ENCODE measurements at regions not wholly inside any gene's neighbourhood (a gene's known extent, or its start where the extent isn't known, plus 50 kb on each side); places are given as distances from the start of the nearest gene placed in this dataset.

DNA sequence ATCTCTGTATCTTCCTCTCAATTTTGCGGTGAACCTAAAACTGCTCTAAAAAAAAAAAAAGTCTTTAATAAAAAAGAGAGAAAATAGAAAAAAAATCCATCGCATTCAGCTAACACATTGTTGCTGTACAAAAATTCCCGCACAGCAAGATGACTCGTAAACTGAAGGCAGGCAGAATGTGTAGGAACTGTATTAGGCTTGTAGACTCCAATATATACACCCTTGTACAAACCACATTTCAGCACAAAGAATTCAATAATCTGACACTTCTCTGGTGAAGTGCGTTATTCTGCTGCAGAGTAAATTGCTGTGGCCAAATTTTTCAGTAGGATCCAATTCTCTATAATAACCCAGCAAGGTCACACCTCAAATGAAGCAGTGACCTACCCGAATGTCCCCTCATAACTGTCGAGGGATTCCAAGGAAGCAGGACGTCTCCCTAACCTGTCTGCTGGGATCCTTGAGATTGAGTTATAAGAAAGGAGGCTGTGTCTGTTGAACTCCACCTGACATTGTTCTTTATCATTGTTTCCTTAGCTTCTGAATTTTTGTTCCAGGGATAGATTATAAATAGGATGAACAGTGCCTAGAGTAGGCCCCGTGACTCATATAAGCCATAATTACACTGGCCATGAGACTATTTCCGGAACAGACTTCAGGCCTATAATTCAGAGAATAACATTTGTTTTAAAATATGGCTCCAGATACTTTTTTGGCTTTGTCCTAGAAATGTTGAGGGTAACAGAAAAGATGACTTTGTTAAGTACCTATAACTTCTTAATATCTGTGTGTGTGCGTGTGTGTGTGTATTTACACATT lies 348.3 kb downstream of the PCDH7 start:
- no peak for FAIRE-seq

DNA sequence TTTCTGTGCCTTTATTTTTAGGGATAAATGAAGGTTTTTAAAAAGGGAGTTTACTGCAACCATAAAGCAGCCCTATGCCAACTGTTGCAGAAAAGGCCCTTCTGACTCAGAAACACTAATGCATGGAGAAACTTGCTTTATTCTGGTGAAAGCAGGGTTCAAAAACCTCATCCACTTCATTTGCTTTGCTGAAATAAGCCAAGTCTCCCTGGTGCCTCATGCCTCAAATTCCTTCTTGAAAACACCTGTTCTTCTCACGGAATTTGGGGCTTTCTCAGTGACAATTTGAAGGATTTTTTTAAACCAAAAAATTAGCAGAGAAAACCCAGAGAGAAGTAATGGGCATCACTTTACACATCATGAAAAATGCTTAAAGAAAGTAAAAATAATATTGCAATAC lies 349.0 kb downstream of the PCDH7 start:
- no peak for FAIRE-seq

DNA sequence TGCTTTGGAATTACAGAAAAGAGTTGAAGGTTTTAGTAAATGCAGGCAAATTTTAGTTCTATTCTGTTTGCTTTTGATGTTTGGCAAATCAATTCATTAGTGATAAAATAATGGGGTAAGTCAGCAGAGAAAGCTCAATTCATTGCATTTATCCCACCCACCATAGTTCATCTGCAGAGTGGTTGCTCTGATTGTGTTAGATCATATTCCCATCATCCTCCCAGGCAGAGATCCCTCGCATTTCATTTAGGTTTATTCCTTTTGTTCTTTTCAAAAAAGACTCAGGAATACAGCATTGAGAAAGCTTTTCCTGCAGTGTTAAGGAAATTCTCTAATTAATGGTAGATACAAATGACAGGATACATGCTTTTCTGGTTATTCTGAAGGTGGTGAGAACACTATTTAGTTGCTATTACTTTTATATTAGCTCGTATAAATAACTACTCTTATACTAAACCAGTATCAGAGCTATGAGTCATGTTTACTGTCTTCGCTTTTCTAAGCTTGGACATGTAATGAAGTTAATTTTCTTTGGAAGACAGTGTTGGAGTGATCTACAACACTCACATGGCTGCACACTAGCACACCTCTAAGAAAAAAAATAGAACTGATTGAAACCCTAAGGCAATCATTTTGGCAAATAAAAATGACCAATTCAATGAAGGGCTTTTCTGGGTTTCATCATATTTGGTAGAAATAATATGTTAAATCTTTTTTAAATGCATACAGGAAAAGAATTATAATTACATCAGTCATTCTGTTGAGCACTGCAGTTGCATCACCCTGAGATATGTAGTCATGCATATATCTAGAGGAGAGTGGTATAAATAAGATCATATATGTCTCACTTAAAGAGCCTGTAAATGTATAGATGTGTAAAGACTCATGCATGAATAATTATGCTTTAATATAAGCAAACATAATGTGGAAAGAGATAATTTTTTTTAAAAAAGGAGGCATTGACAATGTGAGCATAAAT lies 351.6 kb downstream of the PCDH7 start:
- FAIRE-seq, result no peak

DNA sequence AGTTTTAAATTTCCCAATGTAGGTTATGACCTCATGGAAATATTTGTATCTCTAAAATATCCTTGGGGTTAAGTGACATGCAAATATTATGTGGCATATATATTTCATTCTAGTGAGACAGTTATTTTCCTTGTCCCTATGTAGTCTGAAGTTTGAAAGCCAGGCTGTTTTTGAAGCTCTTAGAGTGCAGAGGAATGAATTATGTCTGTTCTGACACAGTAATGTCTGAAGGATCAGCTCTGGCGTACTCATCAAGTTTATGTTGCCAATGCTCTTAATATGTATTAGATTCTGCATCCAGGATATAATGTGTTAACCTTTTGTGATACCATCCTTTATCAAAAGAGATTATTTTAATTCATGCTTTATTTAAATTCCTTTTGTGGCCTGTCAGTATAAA lies 355.8 kb downstream of the PCDH7 start:
- no peak for FAIRE-seq

DNA sequence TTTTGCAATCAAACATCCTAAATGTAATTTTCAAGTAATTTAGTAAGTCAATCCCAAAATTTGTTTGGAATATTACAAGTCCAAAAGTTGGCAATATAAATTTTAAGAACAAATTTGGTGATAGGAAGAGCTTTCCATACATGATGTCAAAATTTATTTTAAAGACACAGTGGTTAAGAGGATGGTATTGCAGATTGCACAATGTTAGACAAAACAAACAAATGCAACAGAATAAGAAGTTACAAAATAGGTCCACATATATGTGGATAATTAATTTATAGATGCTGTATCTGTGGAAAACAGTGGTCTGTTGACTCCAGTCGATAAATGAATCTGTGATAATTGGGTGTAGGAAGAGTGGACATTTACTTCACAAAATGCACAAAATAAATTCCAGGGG lies 358.5 kb downstream of the PCDH7 start:
- no peak for FAIRE-seq

DNA sequence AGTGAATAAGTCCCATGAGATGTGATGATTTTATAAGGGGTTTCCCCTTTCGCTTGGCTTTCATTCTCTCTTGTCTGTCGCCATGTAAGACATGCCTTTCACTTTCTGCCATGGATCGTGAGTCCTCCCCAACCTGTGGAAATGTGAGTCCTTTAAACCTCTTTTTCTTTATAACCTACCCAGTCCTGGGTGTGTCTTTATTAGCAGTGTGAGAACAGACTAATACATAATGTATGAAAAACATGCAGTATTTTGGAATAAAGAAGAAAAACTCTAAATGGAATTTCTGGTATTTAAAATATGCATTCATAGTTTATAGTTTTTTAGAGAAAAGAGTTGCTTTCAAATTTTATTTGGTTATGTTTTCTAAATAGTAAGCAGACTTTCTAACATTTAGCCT lies 360.7 kb downstream of the PCDH7 start:
- no peak for FAIRE-seq

DNA sequence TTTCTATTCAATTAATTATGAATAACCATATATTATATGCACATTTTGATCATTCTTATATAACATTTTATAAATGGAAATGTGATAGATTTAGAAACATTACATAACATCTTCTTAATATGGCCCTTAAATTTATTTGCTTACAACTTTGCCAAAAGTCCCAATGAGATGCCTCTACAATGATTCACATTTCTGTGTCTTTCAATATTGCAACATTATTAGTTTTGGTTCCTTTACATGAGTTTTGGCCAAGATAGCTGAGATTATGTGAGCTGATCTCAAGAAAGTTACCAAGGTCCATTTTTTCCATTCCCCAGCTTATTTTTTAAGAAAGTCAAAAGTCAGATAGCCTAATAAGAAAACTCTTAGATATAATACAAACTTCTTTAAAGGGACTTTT lies 361.2 kb downstream of the PCDH7 start:
- FAIRE-seq, result no peak

DNA sequence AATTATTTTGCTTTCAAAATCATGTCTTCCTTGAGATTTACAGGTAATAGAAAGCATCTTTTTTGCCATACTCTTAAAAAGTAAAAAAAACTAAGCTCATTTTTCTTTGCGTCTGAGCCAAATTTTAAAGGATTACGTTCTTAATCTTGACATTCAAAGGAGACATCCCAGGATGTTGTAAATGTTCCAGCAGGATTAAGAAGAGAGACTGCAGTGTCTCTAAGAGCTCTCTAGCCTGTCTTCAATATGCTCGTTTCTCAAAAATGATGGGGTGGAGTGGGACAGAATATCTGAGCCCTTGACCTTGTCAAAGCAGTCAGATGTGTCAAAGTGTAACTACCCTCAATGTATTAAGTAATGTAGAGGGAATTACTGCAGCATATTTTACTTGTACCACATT lies 363.3 kb downstream of the PCDH7 start:
- FAIRE-seq, result no peak

DNA sequence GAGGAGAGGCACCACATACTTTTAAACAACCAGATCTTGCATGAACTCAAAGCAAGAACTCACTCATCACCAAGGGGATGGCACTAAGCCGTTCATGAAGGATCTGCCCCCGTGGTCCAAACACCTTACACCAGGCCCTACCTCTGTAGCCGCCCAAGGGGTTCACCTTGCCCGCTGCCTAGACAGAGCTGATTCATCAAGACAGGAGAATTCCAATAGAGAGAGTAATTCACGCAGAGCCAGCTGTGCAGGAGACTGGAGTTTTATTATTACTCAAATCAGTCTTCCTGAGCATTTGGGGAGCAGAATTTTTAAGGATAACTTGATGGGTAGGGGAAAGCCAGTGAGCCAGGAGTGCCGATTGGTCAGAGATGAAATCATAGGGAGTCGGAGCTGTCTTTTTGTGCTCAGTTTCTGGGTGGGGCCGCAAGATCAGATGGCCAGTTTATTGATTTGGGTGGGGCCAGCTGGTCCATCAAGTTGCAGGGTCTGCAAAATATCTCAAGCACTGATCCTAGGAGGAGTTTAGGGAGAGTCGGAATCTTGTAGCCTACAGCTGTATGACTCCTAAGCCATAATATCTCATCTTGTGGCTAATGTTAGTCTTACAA lies 364.7 kb downstream of the PCDH7 start:
- FAIRE-seq, result no peak

DNA sequence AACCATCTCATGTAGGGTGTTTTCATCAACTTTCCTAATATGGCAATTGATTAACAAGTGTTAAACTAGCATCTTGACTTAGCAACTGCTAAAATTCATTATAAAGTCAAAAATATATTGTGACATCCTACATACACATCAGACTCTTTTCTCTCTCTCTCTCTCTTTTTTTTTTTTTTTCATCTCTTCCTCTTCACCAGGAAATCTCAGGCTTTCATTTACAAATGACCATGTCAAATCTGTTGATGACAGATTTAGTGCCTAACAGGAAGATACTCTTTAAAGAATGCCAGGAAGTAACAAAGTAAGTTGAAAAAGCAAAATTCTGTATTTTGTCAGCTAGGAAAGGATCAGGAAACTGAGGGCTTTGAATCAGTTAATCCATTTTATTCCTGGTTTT lies 365.5 kb downstream of the PCDH7 start:
- no peak for FAIRE-seq

DNA sequence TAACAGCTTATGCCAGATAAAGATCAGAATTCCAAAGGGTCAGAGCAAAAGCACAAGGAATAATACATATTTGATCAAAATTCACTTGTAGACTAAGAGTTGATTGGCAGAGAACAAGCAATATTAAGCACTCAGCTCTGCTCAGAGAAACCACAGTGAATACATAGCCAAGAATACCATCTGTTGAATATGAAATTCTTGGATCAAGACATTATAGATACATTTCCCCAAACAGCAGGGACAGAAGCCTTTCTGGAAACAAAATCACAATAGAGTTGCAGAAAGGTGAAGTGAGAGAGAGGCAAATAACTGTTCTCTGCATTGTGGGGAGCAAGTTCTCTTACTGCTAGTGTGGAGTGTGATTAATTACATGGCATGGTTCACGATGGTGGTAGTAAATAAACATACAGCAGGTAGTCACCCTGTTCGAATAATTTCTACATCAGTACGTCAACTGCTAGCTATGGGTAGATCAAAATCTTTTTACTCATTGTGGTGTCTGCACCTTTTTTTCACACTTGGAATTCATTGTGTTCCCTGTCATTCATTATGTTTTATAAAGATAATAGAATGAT lies 366.7 kb downstream of the PCDH7 start:
- no peak for FAIRE-seq

DNA sequence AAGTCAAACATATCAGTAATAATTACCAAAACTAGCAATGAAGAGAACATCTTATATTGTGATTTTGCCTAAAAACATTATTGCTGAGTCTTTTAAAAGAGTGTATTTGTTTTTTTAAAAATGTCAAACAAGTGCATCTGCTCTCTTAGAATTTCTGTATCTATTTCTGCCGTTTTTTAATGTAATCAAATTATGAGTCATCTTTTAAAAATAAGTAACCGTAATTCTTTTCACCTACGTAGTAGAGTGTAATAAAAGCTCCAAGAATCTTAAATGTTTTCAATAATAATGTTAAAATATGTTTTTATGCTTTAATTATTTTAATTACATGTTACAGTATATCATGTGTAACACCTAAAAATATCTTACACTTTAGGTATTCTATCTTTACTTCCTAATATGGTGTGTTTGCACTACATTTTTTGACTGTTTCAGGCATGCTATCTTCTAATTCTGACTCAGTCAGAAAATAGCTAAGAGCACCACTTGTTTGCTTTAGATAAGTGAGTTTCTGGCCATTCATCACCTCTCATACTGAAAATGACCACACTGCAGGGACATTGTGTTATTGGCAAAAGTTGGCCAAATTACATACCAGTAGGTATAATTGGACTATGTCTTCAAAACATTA lies 368.5 kb downstream of the PCDH7 start:
- no peak for FAIRE-seq

DNA sequence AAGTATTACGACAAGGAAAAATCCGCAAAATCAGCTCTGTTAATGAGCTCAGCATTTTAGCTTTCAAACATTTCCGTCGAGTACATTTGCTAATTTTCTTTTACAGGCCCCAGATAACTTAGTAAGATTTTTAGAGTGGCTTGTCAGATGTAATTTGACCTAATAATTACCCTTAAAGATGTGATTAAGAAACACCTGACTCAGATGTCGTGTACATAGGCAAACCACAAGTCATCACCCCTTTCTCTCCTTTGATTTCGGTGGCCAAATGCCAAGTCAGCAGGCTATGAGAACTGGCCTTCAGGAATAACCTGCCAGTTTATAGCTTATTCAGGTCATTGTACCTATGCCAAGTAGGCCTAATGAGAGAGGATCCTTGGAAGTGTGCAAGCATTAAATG lies 369.6 kb downstream of the PCDH7 start:
- no peak for FAIRE-seq

DNA sequence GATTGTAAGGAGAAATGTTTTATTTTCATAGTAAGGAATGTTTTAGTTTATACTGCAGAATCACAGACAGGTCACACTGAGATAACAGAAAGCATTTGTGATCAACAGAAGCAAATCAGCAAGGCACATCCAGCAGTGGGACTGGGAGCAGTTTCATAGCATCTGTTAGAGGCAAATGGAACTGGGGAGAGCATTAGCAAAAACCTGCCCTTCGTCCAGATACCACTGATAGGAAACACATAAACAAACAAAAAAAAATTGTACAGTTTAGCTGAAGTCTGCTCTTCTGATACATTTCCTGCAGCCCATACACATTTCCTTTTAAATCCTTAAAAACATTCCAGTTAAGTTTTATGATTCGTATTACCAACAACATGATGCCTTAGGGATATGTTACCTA lies 374.3 kb downstream of the PCDH7 start:
- no peak for FAIRE-seq

DNA sequence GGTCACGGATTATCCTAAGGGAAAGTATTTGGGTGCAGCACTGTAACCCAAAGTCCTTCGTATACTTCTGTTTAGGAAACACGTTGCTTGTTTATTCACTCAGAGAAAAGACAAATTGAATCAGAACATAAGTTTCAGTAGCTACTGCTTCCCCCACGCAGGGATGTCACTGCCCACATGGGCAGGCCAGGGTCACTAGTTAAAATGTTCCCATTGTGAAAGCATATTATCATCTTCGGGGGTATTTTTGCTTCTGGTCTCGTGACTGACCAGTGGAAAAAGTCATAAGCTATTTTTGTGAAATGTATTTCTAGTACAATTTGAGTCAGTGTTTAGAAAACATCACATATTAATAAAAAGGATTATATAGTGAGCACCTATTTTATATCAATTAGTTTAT lies 377.8 kb downstream of the PCDH7 start:
- FAIRE-seq, result no peak

DNA sequence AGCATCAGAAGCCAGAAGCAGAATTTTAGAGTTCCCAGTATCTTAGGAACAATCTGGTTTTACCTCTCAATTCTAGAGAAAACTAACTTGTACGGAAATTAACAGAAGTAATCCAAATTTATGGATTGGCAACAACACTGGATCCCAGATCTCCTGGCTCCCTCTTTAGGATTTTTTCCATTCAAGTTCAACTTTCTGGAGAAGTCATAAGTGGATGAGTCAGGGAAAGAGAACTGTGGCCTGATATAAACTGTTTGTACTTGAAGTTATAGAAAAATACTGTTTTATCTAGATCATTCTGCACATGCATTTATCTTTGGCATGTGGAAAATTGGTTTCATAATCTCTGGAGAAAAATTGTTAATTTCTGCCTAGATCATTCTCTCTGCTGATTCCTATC lies 380.4 kb downstream of the PCDH7 start:
- FAIRE-seq, result no peak

DNA sequence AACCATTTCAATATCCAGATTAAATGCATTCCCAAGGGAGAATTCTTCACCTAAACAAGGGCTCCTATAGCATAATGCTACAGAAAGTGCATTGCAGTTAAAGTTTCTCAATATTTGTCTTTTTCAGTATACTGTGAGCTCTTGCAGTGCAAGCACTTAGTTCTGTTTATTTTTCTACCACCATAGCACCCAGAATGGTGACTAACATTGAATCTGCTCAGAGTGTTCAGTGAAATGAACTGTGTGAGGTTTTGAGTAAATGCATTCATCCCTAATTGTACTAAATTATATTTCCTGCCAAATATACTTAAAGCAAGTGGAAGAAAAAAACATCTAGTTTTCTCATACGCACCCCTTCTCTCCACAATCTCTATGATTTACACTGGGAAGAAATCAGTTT lies 383.9 kb downstream of the PCDH7 start:
- no peak for FAIRE-seq

DNA sequence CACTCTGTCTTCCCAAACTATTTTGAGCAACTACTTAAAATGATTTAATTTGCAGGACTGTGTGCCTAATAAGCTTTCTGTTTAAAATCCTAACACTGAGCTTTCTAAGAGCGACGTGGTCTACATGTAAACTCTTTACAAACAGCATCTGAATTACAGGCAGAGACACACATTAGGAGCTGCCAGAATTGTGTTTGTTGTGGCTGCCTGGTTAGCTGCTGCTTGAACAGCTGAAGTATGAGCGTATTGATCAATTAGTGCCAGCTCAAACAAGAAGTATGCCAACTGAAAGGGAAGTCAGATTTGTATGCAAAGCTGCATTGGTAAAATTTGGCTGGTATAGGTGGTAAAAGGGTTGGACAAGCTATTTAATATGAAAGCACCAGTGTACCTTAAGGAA lies 384.4 kb downstream of the PCDH7 start:
- no peak for FAIRE-seq

DNA sequence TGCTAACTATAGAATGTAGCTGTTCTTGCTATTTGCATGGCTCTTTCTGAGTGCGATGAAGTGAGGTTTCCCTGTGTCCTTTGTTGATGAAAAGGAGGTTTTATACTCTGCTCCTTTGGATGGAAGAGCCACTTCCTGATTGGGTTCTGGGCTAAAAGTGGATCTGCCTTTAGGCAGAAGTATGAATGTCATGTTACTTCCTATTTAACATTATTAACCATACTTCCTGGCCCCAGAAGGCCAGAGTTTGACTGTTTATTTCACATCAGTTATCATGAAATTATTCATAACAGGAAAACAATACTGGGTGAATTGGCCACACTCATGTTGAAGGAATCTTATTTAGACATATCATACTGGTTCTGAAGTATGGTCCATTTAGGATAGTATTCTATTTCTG lies 386.2 kb downstream of the PCDH7 start:
- no peak for FAIRE-seq

DNA sequence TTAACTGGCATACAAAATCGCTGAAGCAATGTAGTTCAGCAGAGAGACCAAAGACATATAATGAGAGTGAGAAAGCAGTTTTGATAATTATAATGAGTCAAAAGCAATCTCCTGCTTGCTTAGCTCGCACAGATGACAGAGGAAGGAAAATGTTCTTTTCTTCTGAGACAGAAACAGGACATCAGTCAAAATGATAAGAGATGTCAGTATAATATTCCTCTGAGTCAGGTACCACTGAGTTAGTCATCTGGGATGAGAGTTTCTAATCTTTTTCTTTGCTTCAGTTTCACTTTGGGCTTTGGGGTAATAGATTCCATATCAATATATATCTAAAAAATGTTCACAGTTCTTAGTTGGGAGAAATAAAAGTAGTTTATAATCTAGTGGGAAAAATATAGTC lies 387.2 kb downstream of the PCDH7 start:
- FAIRE-seq, result no peak

DNA sequence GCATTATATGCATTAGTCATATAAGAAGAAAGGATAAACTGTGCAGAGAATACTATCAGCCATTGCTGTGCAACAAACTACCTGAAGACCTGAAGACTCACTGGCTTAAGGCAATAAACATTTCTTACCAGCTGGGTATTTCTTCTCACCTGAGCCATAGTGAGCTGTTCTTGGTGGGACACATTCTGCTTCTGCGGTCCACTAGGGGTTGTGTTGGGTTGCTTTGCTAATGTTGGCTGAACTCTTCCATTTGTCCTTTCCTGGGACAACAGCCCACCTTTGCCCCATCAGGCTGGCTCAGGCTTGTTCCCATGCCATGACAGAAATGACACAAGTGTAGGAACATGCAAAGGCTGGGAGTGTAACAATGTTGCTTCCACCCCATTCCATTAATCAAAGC lies 388.6 kb downstream of the PCDH7 start:
- no peak for FAIRE-seq

DNA sequence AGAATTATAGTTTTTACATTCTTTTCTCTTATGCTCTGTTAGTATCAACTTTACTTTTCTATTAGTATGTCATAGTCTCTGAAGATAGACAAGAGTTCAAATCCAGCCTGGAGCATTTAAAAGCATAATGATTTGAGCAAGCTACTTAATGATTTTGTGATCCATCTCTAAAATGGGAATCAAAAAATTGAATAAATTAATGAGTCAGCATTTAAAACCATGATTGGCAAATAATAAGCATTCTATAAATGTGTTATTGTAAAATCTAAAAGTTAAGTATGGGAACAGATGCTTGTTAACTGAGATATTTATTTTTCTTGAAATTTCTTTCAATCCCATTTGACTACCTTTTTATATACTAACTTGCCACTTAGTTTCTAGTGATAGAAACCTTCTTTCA lies 391.6 kb downstream of the PCDH7 start:
- FAIRE-seq, result no peak

DNA sequence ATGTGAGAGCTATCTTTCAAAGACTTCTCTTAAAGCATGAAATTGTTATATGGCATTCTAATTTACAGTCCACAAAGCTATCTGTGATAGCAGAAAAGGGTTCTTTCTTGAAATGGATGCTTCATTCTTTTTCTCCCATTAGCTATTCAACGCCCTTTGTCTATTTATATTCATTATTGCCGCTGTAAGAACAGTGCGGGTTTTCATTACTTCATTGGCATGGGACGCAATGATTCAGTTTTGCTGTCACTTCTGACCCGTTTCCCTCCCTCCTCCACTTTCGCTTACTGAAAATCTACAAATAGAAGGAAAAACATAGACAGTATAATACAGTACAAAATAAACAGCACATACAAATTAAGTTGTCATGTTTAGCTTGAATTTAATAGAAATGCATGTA lies 394.6 kb downstream of the PCDH7 start:
- no peak for FAIRE-seq
